ENCODE measurements at regions not wholly inside any gene's neighbourhood (a gene's known extent, or its start where the extent isn't known, plus 50 kb on each side); places are given as distances from the start of the nearest gene placed in this dataset.

DNA sequence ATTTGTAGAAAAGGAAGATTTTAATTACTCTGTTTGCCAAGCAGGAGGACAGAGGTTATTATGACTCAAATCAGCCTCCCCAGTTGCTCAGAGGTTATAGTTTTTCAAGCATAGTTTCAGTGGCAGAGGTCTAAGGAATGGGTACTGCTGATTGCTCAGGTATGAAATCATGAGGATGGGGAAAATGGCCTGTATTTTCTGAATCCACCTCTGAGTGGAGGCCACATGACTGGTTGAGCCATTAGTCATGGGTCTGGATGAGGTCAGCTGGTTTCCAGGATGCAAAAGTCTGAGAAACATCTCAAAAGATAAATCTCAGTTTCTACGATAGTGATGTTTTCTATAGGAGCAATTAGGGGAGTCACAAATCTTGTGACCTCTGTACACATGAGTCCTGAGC, 62.8 kb upstream of the CEACAM8 start:
- no peak overlapping the region for H3K14ac ChIP-seq (ENCODE audit: insufficient read length)
- no peak overlapping the region for H3K4ac ChIP-seq (replicated peaks; ENCODE audit: insufficient read length, low read depth, low read length)
- H2BK5ac ChIP-seq (ENCODE audit: low read depth, low read length): no peak overlapping the region
- no peak overlapping the region for H2AK5ac ChIP-seq (ENCODE audit: low read depth, low read length)
- no peak overlapping the region for H2BK12ac ChIP-seq (ENCODE audit: low read depth, low read length)
- no peaks in the 10 kb centered on the region for H3K4me1 ChIP-seq (replicated peaks in 1 of 4; ENCODE audit: control insufficient read depth in 3 of 4, insufficient read depth in 4 of 4, low read length in 3 of 4)
- no peak overlapping the region for H3K4me2 ChIP-seq (ENCODE audit: insufficient read depth in 1 of 2, low read depth in 2 of 2, low read length in 2 of 2)
- no peaks in the 10 kb centered on the region for H3K79me1 ChIP-seq (ENCODE audit: low read depth, low read length)
- no peaks in the 10 kb centered on the region for H3K23me2 ChIP-seq (ENCODE audit: low read depth, low read length)
- DNase-seq (ENCODE audit: low read depth in 1 of 2, low spot score in 2 of 2) (no peak), FAIRE-seq (no peak)
- CTCF ChIA-PET (ENCODE audit: partially characterized antibody): no interaction called here
- no peak overlapping the region for H3K18ac ChIP-seq (ENCODE audit: extremely low read depth, low read length)
- no peaks in the 10 kb centered on the region for H3K79me2 ChIP-seq (ENCODE audit: control insufficient read depth in 1 of 2, insufficient read depth in 2 of 2, low read length in 2 of 2)
- H3K27ac ChIP-seq (ENCODE audit: low read depth, low read length): no peak overlapping the region
- POLR2A ChIA-PET (ENCODE audit: partially characterized antibody): no interaction called here
- no peak overlapping the region for H2BK20ac ChIP-seq (ENCODE audit: low read length)
- H3K4me3 ChIP-seq (ENCODE audit: extremely low read depth in 1 of 4, insufficient read depth in 2 of 4, low read depth in 3 of 4, low read length in 4 of 4): no peak overlapping the region
- H2BK15ac ChIP-seq (ENCODE audit: low read length): no peak overlapping the region
- 87% methylated on average over 1 of the region's 1 CpG; no CpG with 5 or more reads in 1 of the 2 experiments for WGBS, 2 experiments (ENCODE audit: extremely low coverage in 1 of 2, insufficient coverage in 1 of 2, insufficient read length in 1 of 2, insufficient replicate concordance in 2 of 2, low coverage in 1 of 2, low lambda C conversion rate in 2 of 2, missing lambda C conversion rate in 1 of 2)
- H3K9ac ChIP-seq (replicated peaks in 1 of 4; ENCODE audit: extremely low read depth in 1 of 4, low read depth in 3 of 4, low read length in 3 of 4): no peak overlapping the region
- H3K23ac ChIP-seq (ENCODE audit: insufficient read length): no peak overlapping the region
- H3K36me3 ChIP-seq (ENCODE audit: control insufficient read depth in 2 of 4, insufficient read depth in 4 of 4, low read length in 3 of 4): no peaks in the 10 kb centered on the region; a peak in 1 of 8 replicates
- no peaks in the 10 kb centered on the region for H3K27me3 ChIP-seq (replicated peaks in 1 of 4; ENCODE audit: control insufficient read depth in 3 of 4, extremely low read depth in 1 of 4, insufficient read depth in 3 of 4, low read length in 3 of 4)
- no peak overlapping the region for H2BK120ac ChIP-seq (replicated peaks; ENCODE audit: low read depth, low read length)
- H2AFZ ChIP-seq (ENCODE audit: low read length): no peak overlapping the region
- no peaks in the 10 kb centered on the region for H4K20me1 ChIP-seq (replicated peaks in 1 of 2; ENCODE audit: control insufficient read depth in 1 of 2, insufficient read depth in 2 of 2, low read length in 2 of 2)
- peaks cover 87 to 89% of the 10 kb centered on the region in 2 experiments for H3K9me3 ChIP-seq (ENCODE audit: insufficient read depth in 2 of 2, low read depth in 1 of 2, low read length in 1 of 2)
- no peak overlapping the region for H3K56ac ChIP-seq (replicated peaks; ENCODE audit: insufficient read length, low read depth, low read length)
- H4K5ac ChIP-seq (ENCODE audit: insufficient read length, low read depth, low read length): no peak overlapping the region
- H4K8ac ChIP-seq (ENCODE audit: extremely low read depth, insufficient read depth, low read length): no peak overlapping the region
- no peak overlapping the region for H4K91ac ChIP-seq (replicated peaks; ENCODE audit: insufficient read length, low read length)
- TF ChIP-seq MAFK (IDR thresholded peaks at IDR 0.05; ENCODE audit: low read depth, low read length) (no peak), RXRA (IDR thresholded peaks at IDR 0.05; ENCODE audit: insufficient read depth, low read depth, low read length) (no peak), NANOG (IDR thresholded peaks at IDR 0.05; ENCODE audit: insufficient read depth, low read depth, low read length, poor library complexity, severe bottlenecking) (no peak), YY1 (IDR thresholded peaks at IDR 0.05; ENCODE audit: low read depth, low read length) (no peak), TAF1 (IDR thresholded peaks at IDR 0.05; ENCODE audit: low read depth, low read length) (no peak), SIX5 (IDR thresholded peaks at IDR 0.05; ENCODE audit: low read depth, low read length) (no peak), POU5F1 (IDR thresholded peaks at IDR 0.05; ENCODE audit: low read depth, low read length) (no peak), KDM4A (IDR thresholded peaks at IDR 0.05; ENCODE audit: low read depth, low read length, severe bottlenecking) (no peak), HDAC6 (IDR thresholded peaks at IDR 0.05; ENCODE audit: low read depth, low read length) (no peak), JUND (IDR thresholded peaks at IDR 0.05; ENCODE audit: low read length) (no peak), SIN3A (conservative IDR thresholded peaks at IDR 0.05 in 1 of 2, IDR thresholded peaks at IDR 0.05 in 1 of 2; ENCODE audit: low read depth in 1 of 2, low read length in 2 of 2) (no peak)
- TF ChIP-seq, protein P1, sequence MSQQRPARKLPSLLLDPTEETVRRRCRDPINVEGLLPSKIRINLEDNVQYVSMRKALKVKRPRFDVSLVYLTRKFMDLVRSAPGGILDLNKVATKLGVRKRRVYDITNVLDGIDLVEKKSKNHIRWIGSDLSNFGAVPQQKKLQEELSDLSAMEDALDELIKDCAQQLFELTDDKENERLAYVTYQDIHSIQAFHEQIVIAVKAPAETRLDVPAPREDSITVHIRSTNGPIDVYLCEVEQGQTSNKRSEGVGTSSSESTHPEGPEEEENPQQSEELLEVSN (IDR thresholded peaks at IDR 0.05): no peak
- TF ChIP-seq, protein P2, sequence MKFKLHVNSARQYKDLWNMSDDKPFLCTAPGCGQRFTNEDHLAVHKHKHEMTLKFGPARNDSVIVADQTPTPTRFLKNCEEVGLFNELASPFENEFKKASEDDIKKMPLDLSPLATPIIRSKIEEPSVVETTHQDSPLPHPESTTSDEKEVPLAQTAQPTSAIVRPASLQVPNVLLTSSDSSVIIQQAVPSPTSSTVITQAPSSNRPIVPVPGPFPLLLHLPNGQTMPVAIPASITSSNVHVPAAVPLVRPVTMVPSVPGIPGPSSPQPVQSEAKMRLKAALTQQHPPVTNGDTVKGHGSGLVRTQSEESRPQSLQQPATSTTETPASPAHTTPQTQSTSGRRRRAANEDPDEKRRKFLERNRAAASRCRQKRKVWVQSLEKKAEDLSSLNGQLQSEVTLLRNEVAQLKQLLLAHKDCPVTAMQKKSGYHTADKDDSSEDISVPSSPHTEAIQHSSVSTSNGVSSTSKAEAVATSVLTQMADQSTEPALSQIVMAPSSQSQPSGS (IDR thresholded peaks at IDR 0.05; ENCODE audit: low read length): no peak
